Cardiac septum (tissue), 1 donor: ENCODE measurements at regions not wholly inside any gene's neighbourhood (a gene's known extent, or its start where the extent isn't known, plus 50 kb on each side); places are given as distances from the start of the nearest gene placed in this dataset.

Source experiments
- DNase-seq: peaks from one replicate; pipeline ENCODE4 v3.0.0-alpha.2; 2020; ENCODE audit warnings: low spot score
- intact Hi-C: fragments of 100-400 bp; cut with DNase I; formaldehyde crosslinking; loops from one replicate; pipeline ENCODE4 v1.14.0; 2022
- donor health status: DM: no; HTN: no; CAD: no.

GRCh38 chr6:44668391-44668930 lies 281.0 kb downstream of the CDC5L start:
- DNase-seq = no peak
- intact Hi-C loops = loop anchor here (10.0 kb wide), 1 partner anchor 166 kb away; no protein-coding TSS in a partner anchor

GRCh38 chr6:44668976-44669934 lies 281.7 kb downstream of the CDC5L start:
- no peak for DNase-seq
- intact Hi-C loops = loop anchor here (10.0 kb wide), 1 partner anchor 166 kb away; no protein-coding TSS in a partner anchor

GRCh38 chr6:44670146-44670545 lies 282.6 kb downstream of the CDC5L start:
- intact Hi-C loops = no loop called here
- DNase-seq = no peak

- intact Hi-C loops = no loop called here
- no peak for DNase-seq
Observed at GRCh38 chr6:44671333-44671732, 283.8 kb downstream of the CDC5L start.

- DNase-seq = no peak
- intact Hi-C loops = no loop called here
Observed at GRCh38 chr6:44672086-44672485, 284.6 kb downstream of the CDC5L start.

- DNase-seq = no peak
- intact Hi-C loops = no loop called here
Observed at GRCh38 chr6:44672841-44673240, 285.3 kb downstream of the CDC5L start.

GRCh38 chr6:44674226-44675155 lies 287.0 kb downstream of the CDC5L start:
- intact Hi-C loops = no loop called here
- DNase-seq = no peak

- no peak for DNase-seq
- intact Hi-C loops = no loop called here
Observed at GRCh38 chr6:44675449-44675848, 287.9 kb downstream of the CDC5L start.

- intact Hi-C loops = no loop called here
- no peak for DNase-seq
Observed at GRCh38 chr6:44676246-44676790, 288.8 kb downstream of the CDC5L start.

- no peak for DNase-seq
- intact Hi-C loops = no loop called here
Observed at GRCh38 chr6:44676826-44677433, 289.4 kb downstream of the CDC5L start.

GRCh38 chr6:44678252-44678935 lies 290.9 kb downstream of the CDC5L start:
- no peak for DNase-seq
- intact Hi-C loops = no loop called here

- intact Hi-C loops = no loop called here
- DNase-seq = no peak
Observed at GRCh38 chr6:44679438-44680201, 292.1 kb downstream of the CDC5L start.

GRCh38 chr6:44680202-44680720 lies 292.8 kb downstream of the CDC5L start:
- intact Hi-C loops = no loop called here
- no peak for DNase-seq

- DNase-seq = no peak
- intact Hi-C loops = no loop called here
Observed at GRCh38 chr6:44681761-44682160, 294.3 kb downstream of the CDC5L start.

- intact Hi-C loops = no loop called here
- no peak for DNase-seq
Observed at GRCh38 chr6:44682280-44682679, 294.8 kb downstream of the CDC5L start.

- no peak for DNase-seq
- intact Hi-C loops = no loop called here
Observed at GRCh38 chr6:44682987-44683779, 295.7 kb downstream of the CDC5L start.

GRCh38 chr6:44685213-44685612 lies 297.7 kb downstream of the CDC5L start:
- intact Hi-C loops = no loop called here
- DNase-seq = no peak
